ENCODE measurements at regions not wholly inside any gene's neighbourhood (a gene's known extent, or its start where the extent isn't known, plus 50 kb on each side); places are given as distances from the start of the nearest gene placed in this dataset.
A peak's percentile ranks its signal among the peaks of the same experiment; 100 is the strongest.

DNA sequence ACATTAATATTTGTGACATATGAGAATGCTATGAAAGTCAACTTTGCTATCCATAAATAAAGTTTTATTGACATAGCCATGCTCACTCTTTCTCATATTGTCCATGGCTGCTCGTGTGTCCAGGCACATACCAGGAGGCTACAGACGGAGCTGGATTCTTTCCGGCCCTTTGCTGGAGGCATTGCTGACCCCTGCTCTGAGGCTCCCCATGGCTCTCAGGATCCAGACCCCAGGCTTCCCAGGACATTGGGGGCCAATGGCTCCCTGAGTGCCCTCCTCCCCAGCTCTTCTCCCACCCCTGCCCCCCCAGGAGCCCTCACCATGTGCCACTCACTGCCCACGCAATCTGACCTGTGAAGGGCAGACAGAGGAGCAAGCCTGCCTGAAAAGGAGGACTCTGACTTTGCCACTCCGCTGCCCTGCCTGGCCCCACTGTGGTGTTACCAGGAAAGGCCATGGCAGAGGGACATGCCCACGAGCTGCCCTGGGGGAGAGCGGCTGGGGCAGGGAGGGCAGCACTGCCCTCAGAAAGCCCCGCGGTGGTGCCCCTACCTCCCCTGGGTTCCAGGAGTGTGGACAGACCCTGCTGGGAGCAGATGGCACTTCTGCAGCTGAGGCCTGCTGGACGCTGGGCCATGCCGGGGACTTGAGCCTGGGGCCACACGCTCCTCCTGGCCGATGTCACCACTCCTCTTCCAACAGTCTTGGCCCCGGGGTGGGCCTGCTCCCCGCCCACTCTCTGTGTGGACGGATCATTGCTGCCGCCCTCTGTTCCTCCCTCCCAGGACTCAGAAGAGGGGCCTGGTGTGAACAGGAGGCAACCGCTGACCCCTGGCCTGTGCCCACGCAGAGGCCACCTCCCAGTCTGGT, 97.8 kb upstream of the BHLHE23 start:
- TF ChIP-seq, protein P1, sequence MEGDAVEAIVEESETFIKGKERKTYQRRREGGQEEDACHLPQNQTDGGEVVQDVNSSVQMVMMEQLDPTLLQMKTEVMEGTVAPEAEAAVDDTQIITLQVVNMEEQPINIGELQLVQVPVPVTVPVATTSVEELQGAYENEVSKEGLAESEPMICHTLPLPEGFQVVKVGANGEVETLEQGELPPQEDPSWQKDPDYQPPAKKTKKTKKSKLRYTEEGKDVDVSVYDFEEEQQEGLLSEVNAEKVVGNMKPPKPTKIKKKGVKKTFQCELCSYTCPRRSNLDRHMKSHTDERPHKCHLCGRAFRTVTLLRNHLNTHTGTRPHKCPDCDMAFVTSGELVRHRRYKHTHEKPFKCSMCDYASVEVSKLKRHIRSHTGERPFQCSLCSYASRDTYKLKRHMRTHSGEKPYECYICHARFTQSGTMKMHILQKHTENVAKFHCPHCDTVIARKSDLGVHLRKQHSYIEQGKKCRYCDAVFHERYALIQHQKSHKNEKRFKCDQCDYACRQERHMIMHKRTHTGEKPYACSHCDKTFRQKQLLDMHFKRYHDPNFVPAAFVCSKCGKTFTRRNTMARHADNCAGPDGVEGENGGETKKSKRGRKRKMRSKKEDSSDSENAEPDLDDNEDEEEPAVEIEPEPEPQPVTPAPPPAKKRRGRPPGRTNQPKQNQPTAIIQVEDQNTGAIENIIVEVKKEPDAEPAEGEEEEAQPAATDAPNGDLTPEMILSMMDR (IDR thresholded peaks at IDR 0.05) = no peak
- no peak for TF ChIP-seq POLR2A (IDR thresholded peaks at IDR 0.05)
- intact Hi-C loops (cut with DNase I) = no loop called here
- Histone ChIP-seq H3K27me3 (no peaks in the 10 kb centered on the region), H3K9me3 (no peaks in the 10 kb centered on the region), H3K4me1 (no peaks in the 10 kb centered on the region), H3K4me3 (no peak overlapping the region), H3K27ac (no peak overlapping the region), H3K36me3 (no peaks in the 10 kb centered on the region)
- DNase-seq (ENCODE audit: extremely low spot score in 2 of 2) = no peak

DNA sequence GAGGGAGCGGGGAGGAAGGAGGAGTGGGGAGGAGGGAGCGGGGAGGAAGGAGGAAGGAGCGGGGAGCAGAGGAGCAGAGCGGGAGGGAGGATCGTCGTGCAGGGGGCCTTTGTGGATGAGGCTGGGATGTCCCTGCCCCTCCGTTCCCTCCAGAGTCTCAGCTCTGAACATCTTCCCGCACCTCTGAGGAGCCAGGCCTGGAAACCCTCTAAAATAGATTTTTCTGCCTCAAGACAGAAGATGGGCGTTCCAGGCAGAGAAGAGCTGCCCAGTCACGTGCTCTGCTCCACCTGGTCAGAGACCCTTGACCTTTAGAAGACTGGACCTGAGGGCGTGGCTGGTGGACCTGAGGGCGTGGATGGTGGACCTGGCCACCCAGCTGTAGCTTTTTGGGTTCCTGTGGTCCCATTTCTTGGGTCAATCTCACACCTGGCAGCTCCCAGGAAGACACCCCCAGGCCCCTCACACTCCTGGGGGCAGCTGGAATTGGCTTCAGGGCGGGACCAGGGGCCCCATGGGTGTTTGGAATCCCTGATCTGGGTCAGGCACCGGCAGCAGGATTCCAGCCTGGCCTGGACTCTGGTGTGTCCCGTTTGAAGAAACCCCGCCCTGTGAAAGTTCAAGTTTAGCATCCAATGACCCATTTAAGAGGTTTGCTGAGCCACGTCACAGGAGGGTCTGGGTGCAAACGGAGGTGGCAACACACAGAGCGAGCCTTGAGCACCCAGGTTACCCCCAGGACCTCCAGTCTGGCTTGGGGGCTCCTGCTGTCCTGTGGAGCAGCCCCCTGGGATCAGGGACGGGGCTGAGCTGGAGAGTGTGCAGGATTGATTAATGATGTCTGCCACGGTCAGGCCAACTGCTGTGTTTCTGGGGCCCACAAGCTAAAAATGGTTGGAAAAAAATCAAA, 96.9 kb upstream of the BHLHE23 start:
- TF ChIP-seq POLR2A (IDR thresholded peaks at IDR 0.05) (no peak), POLR2AphosphoS5 (IDR thresholded peaks at IDR 0.05; ENCODE audit: insufficient read depth in 1 of 2, low read depth in 1 of 2) (no peak)
- TF ChIP-seq, protein P1 (IDR thresholded peaks at IDR 0.05) = no peak
- intact Hi-C loops (cut with DNase I) = no loop called here
- Histone ChIP-seq H3K27me3 (no peaks in the 10 kb centered on the region), H3K36me3 (no peaks in the 10 kb centered on the region), H3K4me3 (no peak overlapping the region), H3K27ac (no peak overlapping the region), H3K4me1 (no peaks in the 10 kb centered on the region), H3K9me3 (no peaks in the 10 kb centered on the region)
- no peak for DNase-seq (ENCODE audit: extremely low spot score in 2 of 2)

DNA sequence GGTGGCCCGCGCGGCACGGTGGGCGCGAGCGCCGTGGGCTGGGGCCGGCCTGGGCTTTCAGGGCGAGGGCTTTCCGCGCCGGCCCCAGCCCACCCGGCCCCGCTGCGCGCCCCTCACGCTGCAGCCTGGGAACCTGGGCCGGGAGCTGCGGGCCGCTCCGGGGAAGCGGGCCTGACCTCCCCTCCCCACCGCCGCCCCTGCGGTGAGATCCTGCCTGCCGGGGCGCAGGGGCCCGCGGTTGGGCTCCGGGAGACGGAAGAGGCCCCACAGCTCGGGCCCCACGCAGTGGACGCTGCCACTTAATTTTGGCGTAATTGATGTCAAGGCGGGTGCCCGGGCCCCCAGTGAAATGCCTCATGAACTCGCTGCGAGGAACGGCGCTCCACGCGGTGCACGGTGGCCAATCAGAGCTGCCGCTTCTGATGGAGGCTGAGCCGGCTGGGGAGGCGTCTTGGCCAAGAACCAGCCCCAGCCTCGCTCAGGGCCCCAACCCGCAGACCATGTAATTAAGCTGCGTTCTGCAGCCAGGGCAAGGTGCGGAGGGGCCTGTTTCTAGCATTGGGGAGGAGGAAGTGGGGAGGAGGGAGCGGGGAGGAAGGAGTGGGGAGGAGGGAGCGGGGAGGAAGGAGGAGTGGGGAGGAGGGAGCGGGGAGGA, 96.1 kb upstream of the BHLHE23 start:
- H3K36me3 ChIP-seq = no peaks in the 10 kb centered on the region
- H3K4me3 ChIP-seq = peak overlapping the region; percentile 54 to 68
- H3K27me3 ChIP-seq = no peaks in the 10 kb centered on the region
- H3K4me1 ChIP-seq = no peaks in the 10 kb centered on the region
- H3K27ac ChIP-seq = peak overlapping the region; percentile 50
- TF ChIP-seq, protein P1 (IDR thresholded peaks at IDR 0.05) = no peak
- peak in 1 of 2 donors; percentile 10 for TF ChIP-seq POLR2AphosphoS5 (IDR thresholded peaks at IDR 0.05; ENCODE audit: insufficient read depth in 1 of 2, low read depth in 1 of 2)
- H3K9me3 ChIP-seq = no peaks in the 10 kb centered on the region
- intact Hi-C loops (cut with DNase I) = no loop called here
- DNase-seq (ENCODE audit: extremely low spot score in 2 of 2) = no peak

DNA sequence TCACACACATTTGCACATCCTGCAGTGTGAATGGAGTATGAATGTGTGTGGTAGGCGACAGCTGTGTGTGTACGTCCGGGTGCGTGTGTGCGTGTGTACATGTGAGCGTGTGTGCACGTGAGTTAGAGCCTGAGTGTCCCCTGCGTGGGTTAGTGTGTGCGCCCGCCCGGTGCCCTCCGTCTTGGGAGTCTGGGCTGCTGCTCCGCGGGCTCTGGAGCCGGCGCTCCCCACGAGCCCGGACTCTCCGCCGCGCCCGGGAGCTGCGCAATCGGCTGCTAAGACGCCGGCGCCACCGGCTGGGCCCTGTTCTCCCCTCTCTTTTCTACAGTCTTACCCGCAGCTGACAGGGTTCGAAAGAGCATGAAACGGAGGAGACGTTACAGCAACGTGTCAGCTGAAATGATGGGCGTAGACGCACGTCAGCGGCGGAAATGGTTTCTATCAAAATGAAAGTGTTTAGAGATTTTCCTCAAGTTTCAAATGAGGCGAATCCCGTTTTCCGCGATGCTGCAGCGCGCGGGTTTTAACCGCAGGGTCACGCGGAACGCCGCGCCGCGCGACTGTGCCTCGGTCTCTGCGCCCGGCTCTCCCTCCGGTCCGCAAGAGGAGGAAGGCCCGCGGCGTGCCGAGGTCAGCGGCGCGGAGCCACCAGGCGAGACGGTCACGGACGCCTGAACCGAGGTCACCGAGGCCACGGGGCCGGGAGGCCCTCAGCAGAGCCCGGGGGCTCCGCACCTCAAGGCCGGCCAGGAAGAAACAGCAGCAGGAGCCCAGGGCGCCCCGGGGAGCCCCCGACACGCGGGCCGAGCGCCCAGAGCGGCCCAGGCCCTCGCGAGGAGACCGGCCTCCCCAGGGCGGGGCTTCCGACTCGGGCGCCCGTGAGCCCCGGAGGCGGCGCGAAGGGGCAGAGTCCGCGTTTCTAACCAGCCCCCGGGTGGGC, 95.3 kb upstream of the BHLHE23 start:
- Histone ChIP-seq H3K36me3 (no peaks in the 10 kb centered on the region), H3K4me3 (peak overlapping the region; percentile 54 to 68), H3K9me3 (no peaks in the 10 kb centered on the region), H3K27ac (peak overlapping the region; percentile 50), H3K4me1 (no peaks in the 10 kb centered on the region), H3K27me3 (no peaks in the 10 kb centered on the region)
- DNase-seq (ENCODE audit: extremely low spot score in 2 of 2) = no peak
- intact Hi-C loops (cut with DNase I) = no loop called here
- peak in 1 of 2 donors; percentile 36 for TF ChIP-seq POLR2AphosphoS5 (IDR thresholded peaks at IDR 0.05; ENCODE audit: insufficient read depth in 1 of 2, low read depth in 1 of 2)
- TF ChIP-seq, protein P1 (IDR thresholded peaks at IDR 0.05) = no peak

Data from vagina (tissue), 2 donors.